ENCODE measurements at regions not wholly inside any gene's neighbourhood (a gene's known extent, or its start where the extent isn't known, plus 50 kb on each side); places are given as distances from the start of the nearest gene placed in this dataset.

- DNase-seq = peak in 1 of 10 donors; percentile 45
- intact Hi-C loops (cut with DNase I) = no loop called here
Measured at GRCh38 chr1:58430421-58431275, 115.9 kb downstream of the OMA1 start.

- DNase-seq = no peak
- intact Hi-C loops (cut with DNase I) = no loop called here
Measured at GRCh38 chr1:58426918-58427317, 119.6 kb downstream of the OMA1 start.

GRCh38 chr1:58422436-58422835 is 124.1 kb downstream of the OMA1 start:
- peak in 1 of 10 donors; percentile 28 for DNase-seq
- intact Hi-C loops (cut with DNase I) = no loop called here

GRCh38 chr1:58418283-58419228 is 128.0 kb downstream of the OMA1 start:
- DNase-seq = no peak
- intact Hi-C loops (cut with DNase I) = no loop called here

GRCh38 chr1:58412071-58412580 is 134.4 kb downstream of the OMA1 start:
- peak in 1 of 10 donors; percentile 79 for DNase-seq
- intact Hi-C loops (cut with DNase I) = no loop called here

GRCh38 chr1:58409890-58410289 is 136.6 kb downstream of the OMA1 start:
- intact Hi-C loops (cut with DNase I) = no loop called here
- DNase-seq = peak in 1 of 10 donors; percentile 19

- intact Hi-C loops (cut with DNase I) = no loop called here
- no peak for DNase-seq
Measured at GRCh38 chr1:58409336-58409735, 137.2 kb downstream of the OMA1 start.

GRCh38 chr1:58406301-58407071 is 140.0 kb downstream of the OMA1 start:
- DNase-seq = no peak
- intact Hi-C loops (cut with DNase I) = no loop called here

- intact Hi-C loops (cut with DNase I) = no loop called here
- no peak for DNase-seq
Measured at GRCh38 chr1:58405660-58406059, 140.9 kb downstream of the OMA1 start.

GRCh38 chr1:58403894-58404293 is 142.6 kb downstream of the OMA1 start:
- intact Hi-C loops (cut with DNase I) = no loop called here
- no peak for DNase-seq

GRCh38 chr1:58402444-58402843 is 144.1 kb downstream of the OMA1 start:
- intact Hi-C loops (cut with DNase I) = no loop called here
- no peak for DNase-seq

- no peak for DNase-seq
- intact Hi-C loops (cut with DNase I) = no loop called here
Measured at GRCh38 chr1:58401991-58402390, 144.5 kb downstream of the OMA1 start.

- intact Hi-C loops (cut with DNase I) = no loop called here
- no peak for DNase-seq
Measured at GRCh38 chr1:58399176-58399575, 147.3 kb downstream of the OMA1 start.

- intact Hi-C loops (cut with DNase I) = no loop called here
Measured at GRCh38 chr1:58398714-58399113, 147.8 kb downstream of the OMA1 start.

GRCh38 chr1:58397187-58397820 is 149.2 kb downstream of the OMA1 start:
- DNase-seq = no peak
- intact Hi-C loops (cut with DNase I) = no loop called here

More at GRCh38 chr1:58398714-58399113, 147.8 kb downstream of the OMA1 start:
- DNase-seq = no peak

- DNase-seq = no peak
- intact Hi-C loops (cut with DNase I) = no loop called here
Measured at GRCh38 chr1:58396150-58396549, 150.4 kb downstream of the OMA1 start.

GRCh38 chr1:58395355-58395754 is 151.2 kb downstream of the OMA1 start:
- DNase-seq = no peak
- intact Hi-C loops (cut with DNase I) = no loop called here

- no peak for DNase-seq
- intact Hi-C loops (cut with DNase I) = no loop called here
Measured at GRCh38 chr1:58392083-58392482, 154.4 kb downstream of the OMA1 start.

- DNase-seq = no peak
- intact Hi-C loops (cut with DNase I) = no loop called here
Measured at GRCh38 chr1:58391514-58391913, 155.0 kb downstream of the OMA1 start.

- DNase-seq = peak in 1 of 10 donors; percentile 56
- intact Hi-C loops (cut with DNase I) = no loop called here
Measured at GRCh38 chr1:58391056-58391455, 155.5 kb downstream of the OMA1 start.

All from posterior cingulate gyrus (tissue), 11 donors.